ENCODE measurements at regions not wholly inside any gene's neighbourhood (a gene's known extent, or its start where the extent isn't known, plus 50 kb on each side); places are given as distances from the start of the nearest gene placed in this dataset.

DNA sequence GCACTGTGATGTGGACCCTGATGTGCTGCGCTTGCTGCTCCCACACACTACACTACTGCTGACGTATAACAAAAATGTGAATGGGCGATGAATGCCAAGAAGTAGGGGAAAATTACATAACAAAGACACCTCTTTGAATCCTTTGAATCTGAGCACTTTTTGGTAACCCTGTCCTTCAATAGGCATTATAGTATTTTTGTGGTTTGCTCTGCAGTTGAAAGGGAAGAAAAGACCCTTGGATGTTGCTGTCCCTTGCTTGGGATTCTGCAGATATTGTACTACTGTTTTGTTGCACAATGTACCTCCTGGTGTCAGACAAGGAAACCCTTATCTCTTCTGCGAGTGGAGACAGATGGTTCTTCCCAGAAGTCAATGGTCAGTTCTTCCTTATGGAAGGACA, 124.8 kb upstream of the UBE3A start:
- DNase-seq (ENCODE audit: low read depth) = no peak

DNA sequence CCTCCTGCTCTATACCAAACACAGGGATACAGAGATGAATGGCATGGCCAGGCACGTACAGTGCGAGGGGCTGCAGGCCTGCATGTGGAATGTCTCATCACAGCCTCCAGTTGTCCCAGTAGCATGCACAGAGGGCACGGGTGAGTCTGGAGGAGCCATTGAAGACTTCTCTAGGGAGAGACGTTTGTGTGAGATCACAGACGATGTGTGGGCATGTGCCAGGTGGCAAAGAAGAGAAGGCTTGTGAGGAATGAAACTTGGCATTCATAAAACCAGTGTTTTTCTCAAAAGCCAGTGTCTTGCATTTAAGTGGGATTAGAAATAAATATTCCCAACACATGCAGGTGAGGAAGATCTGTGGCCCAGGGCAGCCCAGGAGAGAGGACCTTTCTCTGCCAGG, 119.1 kb upstream of the UBE3A start:
- DNase-seq (ENCODE audit: low read depth) = no peak

DNA sequence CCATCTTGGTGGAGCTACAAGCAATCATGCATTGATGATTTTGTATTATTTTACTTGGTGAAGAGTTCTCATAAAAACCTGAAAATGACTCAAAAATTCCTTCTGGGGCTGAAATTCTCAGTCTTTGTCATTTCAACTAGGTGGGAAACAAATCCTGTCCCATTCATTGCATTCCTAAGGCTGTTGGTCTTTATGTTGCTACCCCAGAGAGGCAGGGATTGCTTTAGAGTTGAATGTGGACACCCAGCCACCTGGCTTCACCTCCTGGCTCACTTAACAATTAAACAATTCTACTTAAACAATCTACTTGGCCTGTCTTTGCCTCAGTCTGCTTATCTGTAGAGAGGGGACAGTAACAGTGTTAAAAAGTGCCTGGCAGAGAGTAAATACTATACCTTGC, 117.3 kb upstream of the UBE3A start:
- DNase-seq (ENCODE audit: low read depth) = no peak

DNA sequence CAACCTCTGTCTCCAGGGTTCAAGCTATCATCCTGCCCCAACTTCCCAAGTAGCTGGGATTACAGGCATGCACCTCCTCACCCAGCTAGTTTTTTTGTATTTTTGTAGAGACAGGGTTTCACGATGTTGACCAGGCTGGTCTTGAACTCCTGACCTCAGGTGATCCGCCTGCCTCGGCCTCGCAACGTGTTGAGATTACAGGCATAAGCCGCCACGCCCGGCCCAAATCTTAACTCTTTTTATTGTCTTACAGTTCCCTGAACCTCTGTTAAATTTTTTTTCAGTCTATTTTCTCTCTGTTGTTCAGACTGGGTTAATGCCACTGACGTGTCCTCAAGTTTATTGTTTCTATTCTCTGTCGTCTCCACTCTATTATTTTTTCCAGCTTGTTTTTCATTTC, 115.8 kb upstream of the UBE3A start:
- DNase-seq (ENCODE audit: low read depth) = no peak

DNA sequence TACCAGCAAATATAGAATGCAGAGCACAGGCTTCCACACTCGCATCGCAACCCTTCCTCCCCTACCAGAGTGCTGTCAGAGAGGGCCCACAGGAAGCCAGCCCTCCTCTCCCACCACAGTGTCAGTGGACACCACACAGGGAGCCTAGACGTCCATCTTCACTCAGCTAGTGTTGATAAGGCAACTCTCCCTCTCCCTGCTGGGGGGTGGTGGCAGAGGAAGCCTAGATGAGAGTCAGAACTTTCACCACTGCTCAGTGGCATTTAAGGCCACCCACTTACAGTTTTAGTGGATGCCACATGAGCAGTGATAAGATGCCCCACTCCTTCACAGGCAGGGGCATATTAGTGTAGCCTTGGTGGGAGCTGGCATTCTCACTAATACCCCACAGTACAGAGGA, 109.8 kb upstream of the UBE3A start:
- no peak for DNase-seq (ENCODE audit: low read depth)

DNA sequence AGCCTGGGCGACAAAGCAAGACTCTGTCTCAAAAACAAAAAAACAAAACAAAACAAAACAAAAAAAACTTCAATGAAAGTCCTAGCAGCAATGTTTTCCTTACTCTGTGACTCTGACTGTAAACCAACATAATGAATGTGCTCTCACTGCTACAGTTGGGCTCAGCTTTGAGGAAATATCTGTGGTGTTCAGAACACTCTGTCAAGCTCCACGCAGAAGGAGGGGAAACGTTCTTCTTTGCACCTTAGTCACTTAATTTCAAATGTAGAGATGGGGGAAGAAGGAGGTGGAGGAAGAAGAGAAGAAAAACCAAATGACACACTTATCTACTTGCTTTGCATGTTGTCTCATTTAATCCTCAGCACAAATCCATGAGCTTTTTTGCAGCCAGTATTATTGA, 107.1 kb upstream of the UBE3A start:
- DNase-seq (ENCODE audit: low read depth) = no peak

DNA sequence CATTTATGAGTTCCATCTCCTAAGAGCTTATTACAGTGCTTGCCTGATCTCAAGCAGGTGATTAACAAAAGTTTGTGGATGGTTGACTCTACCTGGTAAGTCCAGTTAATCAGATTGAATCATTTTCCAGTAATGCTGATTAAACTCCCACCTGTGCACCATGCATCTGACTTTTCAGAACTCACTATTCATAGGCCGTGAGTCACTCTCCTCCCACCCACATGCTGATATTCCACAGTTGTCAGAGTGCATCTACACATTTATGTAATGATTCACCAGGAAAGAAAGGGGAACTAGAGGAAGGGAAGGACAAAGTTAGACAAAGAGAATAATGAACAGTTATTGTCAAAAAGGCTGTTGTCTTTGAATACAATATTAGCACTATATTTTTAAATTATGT, 106.2 kb upstream of the UBE3A start:
- no peak for DNase-seq (ENCODE audit: low read depth)

DNA sequence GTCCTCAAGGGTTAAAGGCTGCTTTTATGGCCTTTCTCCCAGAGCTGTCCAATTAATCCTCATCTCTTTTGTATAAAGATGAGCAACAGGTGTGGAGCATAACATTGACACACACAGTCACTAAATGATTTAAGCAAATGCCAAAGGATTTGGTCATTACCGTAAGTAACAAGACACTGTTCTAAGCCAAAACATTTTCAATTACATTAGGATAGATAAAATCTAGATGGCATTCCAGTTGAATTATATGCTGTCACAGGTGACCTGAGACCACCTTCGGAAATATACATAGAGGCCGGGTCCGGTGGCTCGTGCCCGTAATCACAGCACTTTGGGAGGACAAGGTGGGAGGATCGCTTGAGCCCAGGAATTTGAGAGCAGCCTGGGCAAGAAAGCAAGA, 105.3 kb upstream of the UBE3A start:
- no peak for DNase-seq (ENCODE audit: low read depth)

DNA sequence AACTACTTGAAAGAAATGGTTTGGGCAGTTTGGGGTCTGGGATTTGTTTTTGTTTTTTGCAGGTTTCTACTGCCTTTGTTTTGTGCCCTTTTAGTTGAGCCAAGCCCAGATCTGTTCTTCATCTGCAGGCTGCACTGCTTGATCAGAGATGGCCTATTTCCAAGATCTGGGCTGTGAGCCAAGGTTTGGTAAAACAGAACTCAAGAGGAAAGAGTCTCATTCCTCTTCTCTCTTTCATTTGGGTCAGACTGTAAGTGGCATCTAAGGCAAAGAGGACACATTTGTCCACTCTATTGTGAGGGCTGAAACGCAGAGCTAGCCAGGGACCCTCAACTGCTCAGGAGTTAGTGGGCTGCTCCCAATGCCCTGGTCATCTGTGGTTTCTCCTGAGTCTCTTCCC, 104.4 kb upstream of the UBE3A start:
- DNase-seq (ENCODE audit: low read depth) = no peak

DNA sequence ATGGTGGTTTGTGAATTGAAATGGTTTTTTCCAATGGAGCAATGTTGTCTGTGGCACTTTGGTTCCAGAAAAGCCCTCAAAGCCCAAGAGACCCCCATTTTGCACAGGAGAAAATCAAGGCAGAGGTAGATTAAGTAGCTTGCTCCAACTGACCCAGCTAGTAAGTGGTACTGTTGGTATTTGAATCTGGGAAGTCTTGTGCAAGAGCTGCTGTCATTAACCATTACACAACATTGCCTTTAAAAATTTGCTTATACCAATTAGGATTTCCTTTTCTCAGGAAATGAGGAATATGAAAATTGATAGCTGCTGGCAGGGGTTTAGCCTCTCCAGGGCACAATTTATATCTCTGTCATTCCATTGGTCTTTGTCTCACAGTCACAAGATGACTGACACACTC, 102.4 kb upstream of the UBE3A start:
- DNase-seq (ENCODE audit: low read depth) = no peak

DNA sequence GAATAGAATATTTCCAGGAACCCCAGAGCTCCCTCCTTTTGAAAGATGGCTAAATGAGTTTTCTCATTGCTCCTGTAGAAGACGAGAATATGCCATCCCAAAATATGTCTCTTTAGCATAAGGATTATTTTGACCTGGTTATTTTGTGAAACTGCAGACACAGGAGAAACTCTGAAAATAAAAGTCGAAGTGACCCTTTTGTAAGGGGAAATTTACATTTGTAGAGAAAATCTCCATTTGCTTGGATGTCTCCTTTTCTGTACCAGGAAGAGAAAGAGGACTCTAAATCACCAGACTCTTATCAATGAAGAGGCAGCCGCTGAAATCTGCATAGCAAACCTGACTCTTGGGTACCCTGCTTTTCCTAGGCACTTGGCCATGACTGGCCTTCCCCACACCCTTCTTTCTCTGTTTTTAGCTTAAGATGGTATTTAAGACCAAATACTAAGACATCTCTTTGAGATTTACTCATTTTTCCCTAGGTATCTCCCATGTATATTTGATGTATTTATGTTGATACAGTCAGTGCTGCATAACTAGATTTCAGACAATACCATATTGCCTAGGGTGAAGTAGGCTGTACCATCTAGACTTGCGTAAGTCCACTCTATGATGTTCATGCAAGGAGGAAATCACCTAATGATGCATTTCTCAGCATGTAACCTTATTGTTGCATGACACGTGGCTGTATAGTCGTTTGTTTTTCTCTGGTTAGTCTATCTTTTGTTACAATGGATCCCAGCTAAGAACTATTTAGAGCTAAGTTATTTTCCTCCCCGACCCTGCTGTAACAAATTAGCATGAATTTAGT, 98.2 kb upstream of the UBE3A start:
- DNase-seq (ENCODE audit: low read depth) = no peak

DNA sequence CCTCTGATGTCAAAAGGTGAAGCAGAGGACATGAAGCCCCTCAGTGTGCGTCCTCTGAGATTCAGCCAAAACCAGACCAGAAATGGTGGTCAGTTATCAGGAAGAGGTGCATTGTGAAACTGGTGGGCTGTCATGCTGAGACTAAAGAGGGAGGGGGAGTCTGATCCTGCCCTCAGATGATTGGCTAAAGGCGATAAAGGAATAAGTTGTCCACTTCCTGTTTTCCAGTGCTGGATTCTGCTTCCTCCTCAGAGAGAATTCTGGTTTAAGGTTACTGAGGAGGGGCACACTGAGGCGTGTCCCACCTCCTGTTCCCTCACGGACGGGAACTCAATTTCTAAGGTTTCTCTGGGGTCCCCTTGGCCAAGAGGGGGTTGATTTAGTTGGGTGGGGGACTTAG, 97.0 kb upstream of the UBE3A start:
- DNase-seq (ENCODE audit: low read depth) = no peak

DNA sequence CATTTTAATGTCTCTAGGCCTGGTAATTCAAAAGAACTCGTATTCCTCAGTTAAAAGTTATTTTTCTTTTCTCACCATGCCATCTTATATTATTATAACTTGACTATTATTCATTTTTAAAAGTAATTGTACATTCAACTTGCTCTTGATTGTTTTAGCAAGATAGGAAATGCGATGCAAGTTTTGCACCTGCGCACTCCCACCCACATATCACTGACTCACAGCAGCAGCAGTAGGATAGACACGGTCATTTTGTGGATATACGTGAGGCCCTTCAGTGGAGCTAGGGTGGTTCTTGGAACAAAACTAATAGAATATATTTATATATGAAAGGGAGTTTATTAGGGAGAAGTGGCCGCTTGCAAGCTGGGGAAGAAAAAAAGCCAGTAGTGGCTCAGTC, 95.5 kb upstream of the UBE3A start:
- DNase-seq (ENCODE audit: low read depth) = no peak

DNA sequence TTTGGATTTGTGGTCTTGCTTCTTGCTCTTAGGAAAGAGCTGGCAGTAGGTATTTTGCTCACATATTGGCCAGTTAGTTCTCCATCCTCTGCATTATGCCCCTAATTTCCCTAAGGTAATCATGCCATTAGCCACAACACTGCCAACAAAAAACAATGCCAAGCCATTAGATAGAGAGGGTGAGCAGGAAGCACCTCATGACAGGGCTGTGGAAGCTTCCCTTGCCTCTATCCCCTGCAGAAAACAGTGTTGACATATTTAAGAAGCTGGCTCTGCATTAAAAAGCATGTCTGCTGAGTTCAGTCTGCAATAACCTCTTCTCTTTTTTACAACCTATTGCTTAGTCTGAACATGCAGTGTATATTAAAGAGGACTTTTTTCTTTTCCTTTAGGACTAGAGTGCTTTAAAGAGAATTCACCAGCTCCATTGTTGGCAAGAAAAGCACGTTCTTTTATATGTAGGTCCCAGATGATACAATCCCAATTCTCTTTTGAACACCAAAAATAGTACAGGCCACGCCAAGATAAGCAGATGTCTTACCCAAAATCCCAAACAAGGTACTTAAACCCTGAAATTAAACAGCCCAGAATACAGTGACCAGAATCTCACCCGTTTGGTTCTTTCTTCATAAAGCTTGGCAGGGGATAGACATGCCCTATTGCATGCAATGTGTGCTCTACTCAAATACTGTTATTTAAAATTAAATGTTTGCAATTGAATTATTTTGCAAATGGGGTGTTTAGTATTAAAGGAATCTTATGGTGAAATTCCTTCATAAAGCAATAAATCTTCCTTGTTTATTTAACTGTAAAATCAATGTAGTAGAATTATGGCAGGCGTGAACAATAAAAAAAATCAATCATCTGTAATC, 93.7 kb upstream of the UBE3A start:
- no peak for DNase-seq (ENCODE audit: low read depth)

DNA sequence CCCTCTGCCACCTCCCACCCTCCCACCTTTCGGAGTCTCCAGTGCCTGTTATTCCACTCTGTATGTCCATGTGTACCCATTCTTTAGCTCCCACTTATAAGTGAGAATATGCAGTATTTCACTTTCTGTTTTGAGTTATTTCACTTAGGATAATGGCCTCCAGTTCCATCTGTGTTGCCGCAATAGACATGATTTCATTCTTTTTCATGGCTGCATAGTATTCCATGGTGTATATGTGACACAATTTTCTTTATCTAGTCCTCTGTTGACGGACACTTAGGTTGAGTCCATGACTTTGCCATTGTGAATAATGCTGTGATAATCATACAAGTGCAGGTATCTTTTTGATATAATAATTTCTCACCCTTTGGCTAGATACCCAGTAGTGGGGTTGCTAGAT, 91.0 kb upstream of the UBE3A start:
- DNase-seq (ENCODE audit: low read depth) = no peak

DNA sequence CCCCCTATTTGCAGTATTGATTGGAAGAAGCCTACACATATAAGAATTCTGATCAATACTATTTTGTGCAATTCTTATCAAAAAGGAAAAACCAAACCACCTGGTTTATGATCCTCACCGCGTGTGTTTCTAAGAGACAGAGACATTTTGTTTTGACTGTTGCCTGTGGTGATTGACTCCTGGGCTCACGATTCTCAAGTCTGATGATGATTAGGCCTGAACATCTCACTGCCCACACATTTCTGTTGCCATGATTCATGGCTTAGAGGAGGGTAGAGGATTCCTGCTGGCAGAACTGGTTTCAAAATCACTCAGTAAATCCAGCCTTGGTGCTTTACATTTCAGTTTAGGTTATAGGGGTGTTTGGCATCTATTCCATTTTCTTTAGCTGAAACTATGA, 88.3 kb upstream of the UBE3A start:
- no peak for DNase-seq (ENCODE audit: low read depth)

DNA sequence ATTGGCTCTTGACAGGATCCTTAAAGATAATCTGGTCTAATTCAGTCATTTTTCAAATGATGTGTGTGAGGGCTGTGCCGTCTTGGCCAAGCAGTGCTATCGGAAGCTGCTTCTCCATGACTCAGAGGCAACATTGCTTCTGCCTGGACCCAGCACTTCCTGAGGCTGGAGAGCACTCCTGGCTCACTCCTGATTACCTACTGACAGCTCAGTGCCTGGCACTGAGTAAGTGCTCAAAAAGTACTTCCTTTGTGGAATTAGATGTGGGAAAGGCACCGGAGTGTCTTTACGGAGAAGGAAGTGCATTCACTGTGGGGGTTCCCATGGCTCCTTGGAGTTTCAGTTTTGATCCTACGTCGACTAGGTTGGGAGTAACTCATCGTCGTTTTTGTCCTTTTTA, 86.9 kb upstream of the UBE3A start:
- no peak for DNase-seq (ENCODE audit: low read depth)

DNA sequence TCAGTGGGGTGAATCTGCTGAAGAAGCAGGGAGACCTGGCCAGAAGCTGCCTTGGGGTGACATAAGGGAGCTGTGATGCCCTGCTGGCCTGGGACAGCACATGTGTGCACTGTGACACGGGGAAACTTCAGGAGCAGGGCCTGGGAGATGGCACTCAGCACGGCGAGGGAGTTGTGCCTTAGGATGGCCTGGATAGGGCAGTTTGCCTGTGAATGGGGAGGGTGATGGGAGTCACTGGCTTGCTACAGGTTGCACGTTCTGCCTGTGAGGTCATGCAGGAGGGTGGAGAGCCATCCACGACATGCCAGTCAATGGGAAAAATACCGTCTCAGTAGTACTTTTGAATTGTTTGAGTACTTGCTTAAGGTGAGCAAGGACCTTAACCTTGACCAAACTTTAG, 76.8 kb upstream of the UBE3A start:
- no peak for DNase-seq (ENCODE audit: low read depth)

DNA sequence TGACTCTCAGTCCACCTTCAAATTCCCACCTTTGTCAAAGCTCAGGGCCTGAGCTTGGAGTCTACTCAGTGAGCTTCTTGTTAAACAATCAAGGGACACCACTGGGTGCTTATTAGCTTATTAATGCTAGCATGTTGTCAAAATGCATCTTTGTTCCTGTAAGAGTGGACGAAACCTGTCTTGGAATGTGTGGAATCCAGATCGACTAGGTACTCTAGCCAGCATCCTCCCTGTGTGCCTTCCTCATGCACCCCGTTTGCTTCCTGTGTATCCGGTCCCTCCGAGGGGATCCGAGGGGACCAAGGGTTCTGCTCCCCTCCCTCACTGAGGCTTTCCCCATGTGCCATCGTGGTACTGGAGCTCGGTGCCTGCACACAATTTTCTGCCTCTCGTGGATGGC, 75.7 kb upstream of the UBE3A start:
- no peak for DNase-seq (ENCODE audit: low read depth)

DNA sequence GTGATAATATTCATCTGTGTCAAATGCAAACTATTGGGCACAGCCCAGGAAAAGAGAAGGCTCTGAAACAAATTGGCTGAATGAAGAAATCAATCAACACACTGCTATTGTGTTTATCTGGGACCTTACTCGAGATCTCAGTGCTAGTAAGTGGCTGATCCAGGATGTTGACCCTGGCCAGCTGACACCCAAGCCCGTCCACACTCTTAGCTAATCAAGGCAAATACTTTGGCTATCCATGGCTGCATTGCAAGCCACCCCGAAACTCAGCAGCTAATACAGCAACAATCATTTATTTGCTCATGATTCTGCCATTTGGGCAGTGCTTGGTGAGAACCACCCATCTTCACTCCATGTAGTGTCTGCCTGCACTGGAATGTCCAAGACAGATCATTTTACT, 74.1 kb upstream of the UBE3A start:
- no peak for DNase-seq (ENCODE audit: low read depth)

DNA sequence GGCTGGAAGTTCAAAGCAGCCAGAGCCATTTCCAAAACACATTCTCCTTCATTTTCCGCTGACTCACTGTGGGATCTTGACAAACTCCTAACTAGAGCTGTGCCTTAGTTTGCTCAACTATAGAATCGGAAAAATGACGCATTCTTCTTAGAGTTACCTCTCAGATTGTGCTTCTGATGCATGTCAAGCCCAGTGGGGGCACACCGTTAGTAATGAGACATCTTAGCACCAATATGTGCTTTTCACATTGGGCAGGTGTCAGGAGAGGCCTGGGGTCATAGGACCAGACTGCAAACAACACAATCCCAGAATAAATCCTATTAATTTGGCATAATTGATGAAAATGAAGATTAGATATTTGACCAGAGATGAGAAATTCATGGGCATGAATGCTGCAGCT, 71.3 kb upstream of the UBE3A start:
- DNase-seq (ENCODE audit: low read depth) = no peak

DNA sequence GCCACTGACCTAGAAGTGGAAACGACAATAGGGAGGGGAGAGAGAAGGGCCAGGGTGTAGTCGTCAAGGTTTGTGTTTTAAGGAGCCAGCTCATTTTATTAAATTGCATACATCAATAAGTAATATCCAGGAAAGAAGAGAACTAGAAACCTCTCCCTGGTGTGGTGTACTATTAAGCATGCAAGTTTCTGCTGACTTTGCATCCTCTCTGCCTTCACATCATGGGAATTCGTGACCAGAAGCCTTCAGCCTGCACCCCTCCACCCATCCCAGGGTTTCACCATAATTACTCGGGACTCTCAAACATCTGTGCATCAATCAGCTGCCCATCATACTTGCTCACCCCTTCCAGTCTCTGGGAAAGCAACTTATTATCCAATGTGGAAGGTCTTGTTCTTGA, 70.9 kb upstream of the UBE3A start:
- DNase-seq (ENCODE audit: low read depth) = no peak

DNA sequence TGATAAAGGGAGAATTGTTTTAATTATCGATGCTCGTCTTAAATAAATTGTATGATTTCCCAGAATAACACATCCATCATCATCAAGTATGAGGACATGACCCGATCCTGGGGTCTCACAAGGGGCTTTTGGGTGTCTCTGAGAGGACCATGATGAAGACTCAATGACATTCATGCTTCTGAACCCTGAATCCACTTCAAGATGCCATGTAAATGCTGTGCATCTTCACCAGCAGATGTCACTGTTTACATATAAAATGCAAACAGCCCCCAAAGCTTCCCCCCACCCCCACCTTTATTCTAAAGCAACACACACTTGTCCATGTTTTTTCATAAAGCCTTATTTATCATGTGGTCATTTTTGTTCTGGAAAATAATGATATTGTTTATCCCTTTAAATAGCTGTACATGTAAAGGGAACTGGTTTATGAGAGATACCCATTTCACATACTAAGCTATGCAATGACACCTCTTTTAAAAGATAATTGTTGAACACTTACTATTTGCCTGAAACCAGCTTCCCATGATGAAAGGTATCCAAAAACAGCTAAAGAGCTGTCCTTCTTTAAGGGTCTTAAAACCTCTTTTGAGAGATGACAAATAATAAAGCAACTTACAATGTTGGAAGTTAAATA, 69.7 kb upstream of the UBE3A start:
- peak; percentile 10 for DNase-seq (ENCODE audit: low read depth)

All from HS-5 (cell line).